Liver (tissue), 3 donors: ENCODE measurements at regions not wholly inside any gene's neighbourhood (a gene's known extent, or its start where the extent isn't known, plus 50 kb on each side); places are given as distances from the start of the nearest gene placed in this dataset.

ENCODE experiments used
- FOXA1 ChIP-seq: IDR thresholded peaks from 2 replicates; pipeline ENCODE4 v1.6.1; 2016; ENCODE audit warnings: antibody characterized with exemption
- GABPA ChIP-seq, 2 donors: IDR thresholded peaks in 1 of 2; conservative IDR thresholded peaks in 1 of 2; 2 replicates each; pipeline ENCODE4 v1.6.1; 2016; ENCODE audit warnings: antibody characterized with exemption in 2 of 2, mild to moderate bottlenecking in 1 of 2, moderate library complexity in 1 of 2
- JUND ChIP-seq, 2 donors: IDR thresholded peaks; 2 replicates each; pipeline ENCODE4 v1.6.1; 2016; ENCODE audit warnings: antibody characterized with exemption in 2 of 2
- RAD21 ChIP-seq, 2 donors: IDR thresholded peaks; 2 replicates each; pipeline ENCODE4 v1.6.1; 2016; ENCODE audit warnings: antibody characterized with exemption in 2 of 2, mild to moderate bottlenecking in 2 of 2
- RXRA ChIP-seq, 2 donors: IDR thresholded peaks; 2 replicates each; pipeline ENCODE4 v1.6.1; 2017 to 2018; ENCODE audit warnings: antibody characterized with exemption in 2 of 2, mild to moderate bottlenecking in 1 of 2
- SP1 ChIP-seq: IDR thresholded peaks from 2 replicates; pipeline ENCODE4 v1.6.1; 2018; ENCODE audit warnings: antibody characterized with exemption, mild to moderate bottlenecking
- TAF1 ChIP-seq: conservative IDR thresholded peaks from 2 replicates; pipeline ENCODE4 v1.6.1; 2016; ENCODE audit warnings: antibody characterized with exemption, mild to moderate bottlenecking
- YY1 ChIP-seq: IDR thresholded peaks from 2 replicates; pipeline ENCODE4 v1.6.1; 2016; ENCODE audit warnings: antibody characterized with exemption, mild to moderate bottlenecking
- TF ChIP-seq, protein P1 (sequence below): fragments of 150-350 bp; IDR thresholded peaks from 2 replicates; pipeline ENCODE4 v1.5.1; 2017; ENCODE audit warnings: improper control_type of control experiment, low read depth, low read length; ENCODE audit not compliant: missing input control
- TF ChIP-seq, protein P2 (sequence below): IDR thresholded peaks from 2 replicates; pipeline ENCODE4 v1.6.1; 2016; ENCODE audit warnings: antibody characterized with exemption
- donor health status: healthy.
- donor health status: healthy.

DNA sequence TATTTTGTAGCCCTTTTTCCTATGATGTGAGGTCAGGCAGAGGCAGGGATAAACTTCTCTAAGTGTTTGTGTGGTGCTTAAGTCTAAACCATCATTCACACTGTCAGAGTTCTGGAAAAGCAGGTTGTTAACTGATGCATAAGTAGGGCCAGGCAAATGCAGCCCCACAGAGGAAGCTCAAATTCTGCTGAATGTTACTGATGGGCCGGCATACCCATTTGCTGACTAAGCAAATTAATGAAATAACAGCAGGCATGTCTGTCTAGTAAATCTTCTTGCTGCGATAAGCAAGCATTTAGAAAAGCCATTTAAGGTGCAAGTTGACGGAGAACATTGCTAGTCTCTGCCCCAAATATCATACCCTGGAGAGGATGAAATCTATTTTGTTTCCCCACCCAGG is 523.2 kb upstream of the CCDC196 start:
- TF ChIP-seq SP1 (no peak), JUND (IDR thresholded peaks at IDR 0.05) (no peak), GABPA (IDR thresholded peaks at IDR 0.05 in 1 of 2, conservative IDR thresholded peaks at IDR 0.05 in 1 of 2) (no peak), FOXA1 (no peak), RAD21 (IDR thresholded peaks at IDR 0.05) (no peak), RXRA (IDR thresholded peaks at IDR 0.05) (no peak), TAF1 (no peak), YY1 (no peak)
- TF ChIP-seq, protein P1, sequence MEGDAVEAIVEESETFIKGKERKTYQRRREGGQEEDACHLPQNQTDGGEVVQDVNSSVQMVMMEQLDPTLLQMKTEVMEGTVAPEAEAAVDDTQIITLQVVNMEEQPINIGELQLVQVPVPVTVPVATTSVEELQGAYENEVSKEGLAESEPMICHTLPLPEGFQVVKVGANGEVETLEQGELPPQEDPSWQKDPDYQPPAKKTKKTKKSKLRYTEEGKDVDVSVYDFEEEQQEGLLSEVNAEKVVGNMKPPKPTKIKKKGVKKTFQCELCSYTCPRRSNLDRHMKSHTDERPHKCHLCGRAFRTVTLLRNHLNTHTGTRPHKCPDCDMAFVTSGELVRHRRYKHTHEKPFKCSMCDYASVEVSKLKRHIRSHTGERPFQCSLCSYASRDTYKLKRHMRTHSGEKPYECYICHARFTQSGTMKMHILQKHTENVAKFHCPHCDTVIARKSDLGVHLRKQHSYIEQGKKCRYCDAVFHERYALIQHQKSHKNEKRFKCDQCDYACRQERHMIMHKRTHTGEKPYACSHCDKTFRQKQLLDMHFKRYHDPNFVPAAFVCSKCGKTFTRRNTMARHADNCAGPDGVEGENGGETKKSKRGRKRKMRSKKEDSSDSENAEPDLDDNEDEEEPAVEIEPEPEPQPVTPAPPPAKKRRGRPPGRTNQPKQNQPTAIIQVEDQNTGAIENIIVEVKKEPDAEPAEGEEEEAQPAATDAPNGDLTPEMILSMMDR = no peak
- TF ChIP-seq, protein P2, sequence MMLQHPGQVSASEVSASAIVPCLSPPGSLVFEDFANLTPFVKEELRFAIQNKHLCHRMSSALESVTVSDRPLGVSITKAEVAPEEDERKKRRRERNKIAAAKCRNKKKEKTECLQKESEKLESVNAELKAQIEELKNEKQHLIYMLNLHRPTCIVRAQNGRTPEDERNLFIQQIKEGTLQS = no peak
